B cell (primary cell): ENCODE measurements at regions not wholly inside any gene's neighbourhood (a gene's known extent, or its start where the extent isn't known, plus 50 kb on each side); places are given as distances from the start of the nearest gene placed in this dataset.

ENCODE experiments used
- ATAC-seq: fragments of 200-7000 bp; cut with Tn5 transposase; one replicate; pipeline ENCODE4 v1.10.0; 2021; ENCODE audit warnings: low read depth, mild to moderate bottlenecking, moderate number of reproducible peaks, moderate library complexity
- CTCF ChIA-PET: fragments of 350-600 bp; sonication (Branson Sonifier 250); formaldehyde crosslinking; loops from one replicate; lab custom pipeline; 2021; ENCODE audit warnings: antibody characterized with exemption, inconsistent platforms; lab: Charles Lee
- POLR2A ChIA-PET: fragments of 350-600 bp; sonication (Branson Sonifier 250); formaldehyde crosslinking; loops from one replicate; lab custom pipeline; 2021; ENCODE audit warnings: antibody characterized with exemption; lab: Charles Lee
- DNase-seq: peaks from one replicate; pipeline ENCODE4 v3.0.0; 2013
- H2AFZ ChIP-seq: 2 replicates; pipeline ENCODE4 v1.6.1; 2012; ENCODE audit warnings: mild to moderate bottlenecking, low read depth, low read length; ENCODE audit not compliant: insufficient read depth, poor library complexity, severe bottlenecking
- H3K27ac ChIP-seq, 2 donors: 1 replicate in 1 of 2; 2 replicates in 1 of 2; pipeline ENCODE4 v1.5.1; 2012 to 2013; ENCODE audit warnings: low read length in 2 of 2, mild to moderate bottlenecking in 2 of 2, moderate library complexity in 1 of 2
- H3K27me3 ChIP-seq, 4 experiments: fragments of 200-600 bp in 1 of 4; sonication (generic) in 1 of 4; replicated peaks in 1 of 4; 1 replicate in 2 of 4; 2 replicates in 2 of 4; pipeline versions ENCODE4 v1.6.1 to v1.7.0; 2013 to 2016; ENCODE audit warnings: low read length in 3 of 4, mild to moderate bottlenecking in 2 of 4, mixed read lengths in 1 of 4, moderate library complexity in 1 of 4; ENCODE audit not compliant: insufficient read depth in 4 of 4, control insufficient read depth in 3 of 4; ENCODE audit errors: control extremely low read depth in 1 of 4
- H3K36me3 ChIP-seq, 2 experiments: replicated peaks in 1 of 2; 1 replicate in 1 of 2; 2 replicates in 1 of 2; pipeline versions ENCODE4 v1.6.1 to v1.7.1; 2013; ENCODE audit warnings: low read length in 1 of 2; ENCODE audit not compliant: insufficient read depth in 2 of 2, control insufficient read depth in 1 of 2; ENCODE audit errors: control extremely low read depth in 1 of 2, extremely low read depth in 1 of 2
- H3K4me1 ChIP-seq, 2 donors: fragments of 200-600 bp in 1 of 2; sonication (generic) in 1 of 2; 1 replicate in 1 of 2; 2 replicates in 1 of 2; pipeline versions ENCODE4 v1.5.1 to v1.6.1; 2013 to 2017; ENCODE audit warnings: low read length in 2 of 2; ENCODE audit not compliant: control insufficient read depth in 2 of 2, insufficient read depth in 2 of 2
- H3K4me2 ChIP-seq: replicated peaks from 2 replicates; pipeline ENCODE3; 2012; ENCODE audit warnings: mild to moderate bottlenecking, low read depth, low read length; ENCODE audit not compliant: poor library complexity, severe bottlenecking
- H3K4me3 ChIP-seq, 5 experiments: fragments of 200-600 bp in 1 of 5; sonication (generic) in 1 of 5; 1 replicate in 3 of 5; 2 replicates in 2 of 5; pipeline versions ENCODE4 v1.5.1 to v1.7.0; 2011 to 2016; ENCODE audit warnings: low read length in 4 of 5, mild to moderate bottlenecking in 4 of 5, low read depth in 2 of 5, control low read depth in 1 of 5, moderate library complexity in 1 of 5; ENCODE audit not compliant: insufficient read depth in 1 of 5; ENCODE audit errors: control extremely low read depth in 1 of 5, extremely low read depth in 1 of 5
- H3K79me2 ChIP-seq: fragments of 200-600 bp; sonication (generic); one replicate; pipeline ENCODE4 v1.6.0; 2016; ENCODE audit warnings: low read length; ENCODE audit not compliant: control insufficient read depth, insufficient read depth
- H3K9ac ChIP-seq: fragments of 200-600 bp; sonication (generic); 2 replicates; pipeline ENCODE4 v1.6.1; 2017; ENCODE audit warnings: mild to moderate bottlenecking, low read length, moderate library complexity
- H3K9me3 ChIP-seq, 3 donors: one replicate each; pipeline versions ENCODE4 v1.6.1 to v1.7.1; 2013; ENCODE audit warnings: low read length in 2 of 3; ENCODE audit not compliant: control insufficient read depth in 2 of 3, insufficient read depth in 1 of 3; ENCODE audit errors: control extremely low read depth in 1 of 3
- H4K20me1 ChIP-seq: 2 replicates; pipeline ENCODE4 v1.6.0; 2012; ENCODE audit warnings: mild to moderate bottlenecking, low read length; ENCODE audit not compliant: insufficient read depth, control insufficient read depth, poor library complexity, severe bottlenecking
- H3K27ac Mint-ChIP-seq: one replicate; pipeline ENCODE4 v1.8.0; 2021; ENCODE audit warnings: mixed read lengths
- H3K27me3 Mint-ChIP-seq: one replicate; pipeline ENCODE4 v1.8.0; 2021; ENCODE audit warnings: mixed read lengths
- H3K4me1 Mint-ChIP-seq: one replicate; pipeline ENCODE4 v1.8.0; 2021; ENCODE audit warnings: mixed read lengths
- H3K4me3 Mint-ChIP-seq: one replicate; pipeline ENCODE4 v1.8.0; 2021; ENCODE audit warnings: mixed read lengths
- H3K9me3 Mint-ChIP-seq: one replicate; pipeline ENCODE4 v1.8.0; 2022; ENCODE audit warnings: mixed read lengths; ENCODE audit not compliant: insufficient read depth
- CTCF ChIP-seq: fragments of 200-600 bp; IDR thresholded peaks from one replicate; pipeline ENCODE4 v1.8.0; 2022; ENCODE audit warnings: antibody characterized with exemption, mild to moderate bottlenecking
- EZH2 ChIP-seq: IDR thresholded peaks from 2 replicates; pipeline ENCODE4 v1.6.1; 2012; ENCODE audit warnings: borderline replicate concordance, low read depth, mild to moderate bottlenecking, moderate library complexity, low read length; ENCODE audit not compliant: insufficient read depth, poor library complexity, severe bottlenecking
- WGBS: methylation state at CpG from one replicate; pipeline ENCODE4 v1.1.5; 2013; ENCODE audit warnings: missing lambda C conversion rate; ENCODE audit not compliant: insufficient coverage; 5-methylcytosine and 5-hydroxymethylcytosine counted together
- intact Hi-C: fragments of 100-400 bp; cut with micrococcal nuclease; formaldehyde crosslinking; loops from one replicate; pipeline ENCODE4 v1.10.0; 2022

DNA sequence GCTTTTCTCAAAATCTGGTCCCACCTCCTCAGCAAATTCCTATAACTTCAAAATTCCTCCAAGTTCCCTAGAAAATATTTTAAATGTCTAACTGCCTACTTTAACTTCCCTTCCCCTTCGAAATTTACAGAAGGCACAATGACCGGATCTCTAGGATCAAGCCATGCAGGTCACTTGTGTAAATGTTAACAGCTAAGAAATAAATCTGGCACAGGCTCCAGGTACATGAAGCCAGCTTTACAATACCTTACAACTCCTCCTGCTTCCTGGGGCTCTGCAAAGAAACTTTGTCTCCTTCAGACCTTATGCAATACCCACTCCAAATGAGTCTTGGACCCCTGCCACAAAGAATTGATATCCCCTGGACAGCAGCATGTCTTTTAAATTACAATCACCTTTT is 1164.2 kb downstream of the BRINP3 start:
- no peak for ATAC-seq
- DNase-seq: no peak
- Histone ChIP-seq H3K9me3 (peaks cover 0 to 8% (median 0%) of the 10 kb centered on the region in 3 donors), H3K4me2 (no peak overlapping the region), H2AFZ (no peak overlapping the region), H3K4me1 (no peaks in the 10 kb centered on the region), H3K27ac (no peak overlapping the region), H3K9ac (no peak overlapping the region), H3K27me3 (no peaks in the 10 kb centered on the region), H3K79me2 (no peaks in the 10 kb centered on the region), H4K20me1 (no peaks in the 10 kb centered on the region), H3K36me3 (no peaks in the 10 kb centered on the region), H3K4me3 (no peak overlapping the region)
- intact Hi-C loops: no loop called here
- CTCF ChIA-PET: no interaction called here
- POLR2A ChIA-PET: no interaction called here
- H3K27ac Mint-ChIP-seq: no peak overlapping the region
- no peaks in the 10 kb centered on the region for H3K27me3 Mint-ChIP-seq
- WGBS: no CpG with 5 or more reads among the region's 2 CpGs
- no peaks in the 10 kb centered on the region for H3K4me1 Mint-ChIP-seq
- no peak overlapping the region for H3K4me3 Mint-ChIP-seq
- no peaks in the 10 kb centered on the region for H3K9me3 Mint-ChIP-seq
- TF ChIP-seq EZH2 (no peak), CTCF (no peak)

DNA sequence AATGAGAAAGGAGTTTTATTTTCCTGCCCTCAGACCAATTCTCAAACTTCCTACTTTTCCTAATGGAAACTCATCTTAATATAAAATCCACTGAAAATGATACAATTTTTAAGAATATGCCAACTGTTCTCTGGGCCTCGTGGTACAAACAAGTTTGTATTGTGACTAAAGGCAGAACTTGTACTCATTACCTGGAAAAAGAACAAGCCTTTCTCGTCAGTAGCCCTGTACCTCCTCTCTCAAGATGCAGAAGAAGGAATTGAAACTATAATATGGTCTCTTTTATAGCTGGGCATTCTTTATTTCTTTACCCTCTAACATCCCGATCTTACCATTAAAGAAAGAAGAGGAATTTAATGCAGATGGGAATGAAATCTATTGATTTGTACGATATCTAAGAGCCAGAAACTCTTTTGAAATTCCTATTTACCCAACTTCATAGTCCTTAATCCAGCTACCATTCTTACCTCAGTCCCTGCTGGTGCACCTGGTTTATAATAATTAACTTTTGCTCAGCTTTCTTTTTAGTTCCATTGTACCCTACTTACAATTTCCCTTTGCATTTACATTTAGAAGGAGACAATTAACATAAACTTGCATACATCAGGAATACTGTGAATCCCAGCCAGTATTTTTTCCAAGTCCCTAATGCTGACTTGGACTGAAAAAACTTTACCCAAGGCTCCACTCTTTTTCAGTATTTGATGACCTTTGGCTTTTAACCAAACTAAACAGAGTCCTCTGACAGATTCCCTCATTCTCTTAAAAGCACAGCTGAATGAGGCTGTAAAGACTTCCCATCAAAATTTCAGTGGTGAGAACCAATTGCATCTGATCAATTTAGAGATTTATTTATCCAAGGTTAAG is 1162.4 kb downstream of the BRINP3 start:
- intact Hi-C loops: no loop called here
- no peak for ATAC-seq
- CTCF ChIA-PET: no interaction called here

More for the DNA sequence above, 1162.4 kb downstream of the BRINP3 start:
- Mint-ChIP-seq H3K4me3 (no peak overlapping the region), H3K27me3 (no peaks in the 10 kb centered on the region), H3K9me3 (no peaks in the 10 kb centered on the region), H3K27ac (no peak overlapping the region), H3K4me1 (no peaks in the 10 kb centered on the region)
- Histone ChIP-seq H2AFZ (no peak overlapping the region), H3K36me3 (no peaks in the 10 kb centered on the region), H3K4me2 (no peak overlapping the region), H3K9me3 (peaks cover 0 to 8% (median 0%) of the 10 kb centered on the region in 3 donors), H4K20me1 (no peaks in the 10 kb centered on the region), H3K27me3 (no peaks in the 10 kb centered on the region), H3K27ac (no peak overlapping the region), H3K9ac (no peak overlapping the region), H3K79me2 (no peaks in the 10 kb centered on the region), H3K4me1 (no peaks in the 10 kb centered on the region), H3K4me3 (no peak overlapping the region)
- no CpG with 5 or more reads among the region's 4 CpGs for WGBS
- TF ChIP-seq CTCF: no peak
- no peak for TF ChIP-seq EZH2
- POLR2A ChIA-PET: no interaction called here
- DNase-seq: no peak
